ENCODE measurements at regions not wholly inside any gene's neighbourhood (a gene's known extent, or its start where the extent isn't known, plus 50 kb on each side); places are given as distances from the start of the nearest gene placed in this dataset.

- Histone ChIP-seq H3K27ac (ENCODE audit: control insufficient read depth, insufficient read depth) (no peak overlapping the region), H3K9me3 (replicated peaks; ENCODE audit: control insufficient read depth, insufficient read depth, low read length) (no peaks in the 10 kb centered on the region), H3K79me2 (ENCODE audit: control insufficient read depth, insufficient read depth, low read length) (no peaks in the 10 kb centered on the region), H3K4me3 (no peak overlapping the region), H3K4me2 (ENCODE audit: control insufficient read depth, insufficient read depth) (no peak overlapping the region), H3K9ac (ENCODE audit: control insufficient read depth, insufficient read depth, low read length) (no peak overlapping the region), H3K4me1 (ENCODE audit: control insufficient read depth, insufficient read depth, low read length) (no peaks in the 10 kb centered on the region), H3K27me3 (replicated peaks in 1 of 2; ENCODE audit: control insufficient read depth in 2 of 2, insufficient read depth in 2 of 2, low read length in 1 of 2) (no peaks in the 10 kb centered on the region), H4K20me1 (ENCODE audit: control insufficient read depth, insufficient read depth) (no peaks in the 10 kb centered on the region), H2AFZ (ENCODE audit: control insufficient read depth, low read depth, low read length) (no peak overlapping the region), H3K36me3 (ENCODE audit: control insufficient read depth in 2 of 2, insufficient read depth in 2 of 2, low read length in 1 of 2) (no peaks in the 10 kb centered on the region)
- CTCF ChIA-PET = interaction anchor here (0.6 kb wide), 1 partner anchor 774 kb away, joined by 3 read pairs; no protein-coding TSS in a partner anchor
- FAIRE-seq (no peak), ATAC-seq (no peak), DNase-seq (ENCODE audit: low read depth, low spot score) (no peak)
- intact Hi-C loops (cut with micrococcal nuclease; ENCODE audit: unreplicated experiment) = no loop called here
- in situ Hi-C loops (cut with MboI) = no loop called here
- RAD21 ChIA-PET (ENCODE audit: unreplicated experiment) = no interaction called here
- SMC1A ChIA-PET (ENCODE audit: uncharacterized antibody, unreplicated experiment) = interaction anchor here (0.6 to 0.7 kb wide), 3 partner anchors 9 to 1491 kb away, joined by 3 read pairs; no protein-coding TSS in a partner anchor
- POLR2A ChIA-PET = no interaction called here
- 15% methylated on average over 3 of the region's 3 CpGs for WGBS (ENCODE audit: insufficient coverage, insufficient replicate concordance, low lambda C conversion rate, missing lambda C conversion rate)
- TF ChIP-seq BCL11A (IDR thresholded peaks at IDR 0.05; ENCODE audit: low read depth, low read length) (no peak), ZNF384 (IDR thresholded peaks at IDR 0.05; ENCODE audit: borderline replicate concordance, low read depth, low read length) (no peak), KLF5 (IDR thresholded peaks at IDR 0.05; ENCODE audit: partially characterized antibody) (no peak), MEF2A (IDR thresholded peaks at IDR 0.05; ENCODE audit: insufficient read depth, low read depth, low read length) (no peak), CHD4 (IDR thresholded peaks at IDR 0.05) (no peak), FOXM1 (IDR thresholded peaks at IDR 0.05; ENCODE audit: low read depth, low read length) (no peak), TCF7 (IDR thresholded peaks at IDR 0.05; ENCODE audit: borderline replicate concordance) (no peak), NFIC (IDR thresholded peaks at IDR 0.05; ENCODE audit: low read depth, low read length) (no peak), HDAC6 (IDR thresholded peaks at IDR 0.05; ENCODE audit: unreplicated experiment) (no peak), HDAC2 (IDR thresholded peaks at IDR 0.05) (no peak), SP1 (IDR thresholded peaks at IDR 0.05; ENCODE audit: low read depth, low read length) (no peak), SUZ12 (IDR thresholded peaks at IDR 0.05; ENCODE audit: unreplicated experiment) (no peak), NBN (IDR thresholded peaks at IDR 0.05) (no peak), ZZZ3 (IDR thresholded peaks at IDR 0.05; ENCODE audit: control insufficient read depth, insufficient read length, low read depth) (no peak)
- no TSS peak for BruUV-seq (replicated peaks)
These were observed 1052.3 kb downstream of the AACS start for GRCh38 chr12:126117502-126117901.
